ENCODE measurements at regions not wholly inside any gene's neighbourhood (a gene's known extent, or its start where the extent isn't known, plus 50 kb on each side); places are given as distances from the start of the nearest gene placed in this dataset.

DNA sequence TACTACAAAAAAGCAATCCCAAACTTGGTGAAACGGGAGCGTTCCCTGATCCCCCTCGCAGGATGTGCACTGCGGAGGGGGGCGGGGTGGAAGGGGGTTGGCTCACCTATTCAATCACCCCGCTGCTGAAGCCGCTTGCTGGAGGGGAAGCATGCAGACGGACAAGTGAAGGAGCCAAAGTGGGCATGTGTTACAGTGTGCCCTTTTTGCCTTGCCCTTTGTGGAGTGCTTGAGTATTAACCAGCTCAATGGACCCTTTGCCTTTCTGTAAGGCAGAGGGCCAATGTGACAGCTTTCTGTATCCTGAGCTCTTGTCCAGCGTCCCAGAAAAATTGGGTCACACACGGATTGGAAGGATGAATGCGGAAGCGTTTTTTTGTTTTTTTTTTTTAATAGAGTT is 348.9 kb upstream of the NPSR1 start:
- no peak for DNase-seq (ENCODE audit: low read depth)
- TF ChIP-seq, protein P1, sequence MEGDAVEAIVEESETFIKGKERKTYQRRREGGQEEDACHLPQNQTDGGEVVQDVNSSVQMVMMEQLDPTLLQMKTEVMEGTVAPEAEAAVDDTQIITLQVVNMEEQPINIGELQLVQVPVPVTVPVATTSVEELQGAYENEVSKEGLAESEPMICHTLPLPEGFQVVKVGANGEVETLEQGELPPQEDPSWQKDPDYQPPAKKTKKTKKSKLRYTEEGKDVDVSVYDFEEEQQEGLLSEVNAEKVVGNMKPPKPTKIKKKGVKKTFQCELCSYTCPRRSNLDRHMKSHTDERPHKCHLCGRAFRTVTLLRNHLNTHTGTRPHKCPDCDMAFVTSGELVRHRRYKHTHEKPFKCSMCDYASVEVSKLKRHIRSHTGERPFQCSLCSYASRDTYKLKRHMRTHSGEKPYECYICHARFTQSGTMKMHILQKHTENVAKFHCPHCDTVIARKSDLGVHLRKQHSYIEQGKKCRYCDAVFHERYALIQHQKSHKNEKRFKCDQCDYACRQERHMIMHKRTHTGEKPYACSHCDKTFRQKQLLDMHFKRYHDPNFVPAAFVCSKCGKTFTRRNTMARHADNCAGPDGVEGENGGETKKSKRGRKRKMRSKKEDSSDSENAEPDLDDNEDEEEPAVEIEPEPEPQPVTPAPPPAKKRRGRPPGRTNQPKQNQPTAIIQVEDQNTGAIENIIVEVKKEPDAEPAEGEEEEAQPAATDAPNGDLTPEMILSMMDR (conservative IDR thresholded peaks at IDR 0.05; ENCODE audit: control insufficient read depth, insufficient read depth, low read depth, low read length) = no peak
- H3K4me3 ChIP-seq (ENCODE audit: control insufficient read depth, low read depth, low read length) = no peak overlapping the region

DNA sequence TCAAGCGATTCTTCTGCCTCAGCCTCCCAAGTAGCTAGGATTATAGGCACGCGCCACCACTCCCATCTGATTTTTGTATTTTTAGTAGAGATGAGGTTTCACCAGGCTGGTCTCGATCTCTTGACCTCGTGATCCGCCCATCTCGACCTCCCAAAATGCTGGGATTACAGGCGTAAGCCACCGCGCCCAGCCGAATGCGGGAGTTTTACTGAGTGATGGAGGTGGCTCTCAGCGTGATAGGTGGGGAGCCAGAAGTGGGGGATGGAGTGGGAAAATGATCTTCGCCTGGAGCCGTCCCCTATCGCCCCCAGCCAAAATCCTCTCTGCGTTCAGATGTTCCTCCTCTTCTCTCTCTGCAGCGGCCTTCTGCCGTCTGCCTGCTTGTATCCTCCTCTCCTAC is 348.4 kb upstream of the NPSR1 start:
- TF ChIP-seq, protein P1 (conservative IDR thresholded peaks at IDR 0.05; ENCODE audit: control insufficient read depth, insufficient read depth, low read depth, low read length) = no peak
- H3K4me3 ChIP-seq (ENCODE audit: control insufficient read depth, low read depth, low read length) = no peak overlapping the region
- no peak for DNase-seq (ENCODE audit: low read depth)

DNA sequence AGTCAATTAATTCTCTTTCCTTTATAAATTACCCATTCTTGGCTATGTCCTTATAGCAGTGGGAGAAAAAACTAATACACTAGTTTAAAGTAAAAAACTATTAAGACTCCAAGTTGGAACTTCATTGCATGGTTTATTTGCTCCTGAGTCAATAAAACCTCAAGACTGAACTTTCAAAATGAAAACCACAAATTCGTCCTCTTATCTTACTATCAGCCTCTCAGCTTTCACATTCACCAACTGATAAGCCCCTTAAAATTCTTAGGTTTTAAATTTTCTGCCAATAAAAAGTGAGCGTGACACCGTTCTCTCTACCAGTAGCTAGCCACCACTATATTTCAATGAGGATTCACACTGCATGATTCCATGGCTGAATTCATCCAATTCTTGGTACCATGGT is 346.4 kb upstream of the NPSR1 start:
- TF ChIP-seq, protein P1 (conservative IDR thresholded peaks at IDR 0.05; ENCODE audit: control insufficient read depth, insufficient read depth, low read depth, low read length) = no peak
- DNase-seq (ENCODE audit: low read depth) = no peak
- H3K4me3 ChIP-seq (ENCODE audit: control insufficient read depth, low read depth, low read length) = no peak overlapping the region

DNA sequence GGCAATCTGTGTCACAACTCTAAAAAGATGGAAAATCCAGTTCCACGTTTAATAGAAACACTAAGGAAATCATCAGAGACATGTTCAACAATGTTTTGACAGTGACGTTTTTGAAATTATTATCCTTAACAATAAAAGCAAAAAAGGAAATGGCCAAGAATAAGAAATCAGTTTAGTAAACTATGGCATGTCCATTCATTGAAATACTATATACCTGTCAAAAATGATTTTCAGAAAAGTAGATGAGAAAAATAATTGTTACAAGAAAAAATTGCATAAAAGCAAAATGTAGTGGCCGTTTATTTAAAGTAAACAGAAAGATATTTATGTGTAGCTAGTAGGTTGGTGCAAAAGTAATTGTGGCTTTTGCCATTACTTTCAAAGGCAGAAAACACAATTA is 345.4 kb upstream of the NPSR1 start:
- DNase-seq (ENCODE audit: low read depth) = no peak
- no peak overlapping the region for H3K4me3 ChIP-seq (ENCODE audit: control insufficient read depth, low read depth, low read length)
- TF ChIP-seq, protein P1 (conservative IDR thresholded peaks at IDR 0.05; ENCODE audit: control insufficient read depth, insufficient read depth, low read depth, low read length) = no peak

DNA sequence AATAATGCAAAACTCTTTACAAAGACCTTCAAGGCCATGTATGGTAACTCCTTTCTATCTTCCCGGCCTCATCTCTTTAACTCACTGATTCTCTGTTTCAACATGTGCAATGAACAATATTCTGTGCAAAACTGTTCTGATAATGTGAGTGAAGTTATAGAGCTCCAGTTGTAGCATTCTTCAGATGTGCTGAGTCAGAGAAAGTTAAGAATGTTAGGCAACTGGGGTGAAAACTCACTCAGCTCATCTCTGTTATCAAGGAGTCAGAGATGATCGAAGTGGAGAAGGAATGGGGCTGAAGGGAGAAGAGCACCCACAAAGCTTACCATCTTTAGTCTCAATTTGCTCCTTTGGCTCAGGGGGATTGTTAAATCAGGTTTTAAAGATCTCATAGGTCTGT is 344.7 kb upstream of the NPSR1 start:
- DNase-seq (ENCODE audit: low read depth) = peak; percentile 23
- TF ChIP-seq, protein P1 (conservative IDR thresholded peaks at IDR 0.05; ENCODE audit: control insufficient read depth, insufficient read depth, low read depth, low read length) = no peak
- H3K4me3 ChIP-seq (ENCODE audit: control insufficient read depth, low read depth, low read length) = no peak overlapping the region

DNA sequence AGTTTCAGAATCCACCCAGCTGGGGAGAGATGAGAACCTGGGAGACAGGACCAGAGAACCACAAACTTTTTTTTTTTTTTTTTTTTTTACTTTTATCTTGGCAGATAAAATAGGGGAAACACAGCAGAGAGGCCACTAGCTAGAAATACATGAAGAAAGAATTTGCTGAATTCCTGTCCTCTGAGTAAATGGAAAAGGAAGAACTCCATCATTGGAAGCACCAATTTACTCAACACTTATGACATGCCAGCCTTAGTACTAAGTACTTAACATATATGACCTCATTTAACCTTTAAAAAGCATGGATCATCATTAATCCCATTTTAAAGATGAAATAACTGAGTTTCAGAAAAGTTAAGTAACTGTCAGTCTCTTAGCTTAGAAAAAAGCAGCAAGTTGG is 343.0 kb upstream of the NPSR1 start:
- DNase-seq (ENCODE audit: low read depth) = peak; percentile 82
- no peak overlapping the region for H3K4me3 ChIP-seq (ENCODE audit: control insufficient read depth, low read depth, low read length)
- TF ChIP-seq, protein P1 (conservative IDR thresholded peaks at IDR 0.05; ENCODE audit: control insufficient read depth, insufficient read depth, low read depth, low read length) = no peak

DNA sequence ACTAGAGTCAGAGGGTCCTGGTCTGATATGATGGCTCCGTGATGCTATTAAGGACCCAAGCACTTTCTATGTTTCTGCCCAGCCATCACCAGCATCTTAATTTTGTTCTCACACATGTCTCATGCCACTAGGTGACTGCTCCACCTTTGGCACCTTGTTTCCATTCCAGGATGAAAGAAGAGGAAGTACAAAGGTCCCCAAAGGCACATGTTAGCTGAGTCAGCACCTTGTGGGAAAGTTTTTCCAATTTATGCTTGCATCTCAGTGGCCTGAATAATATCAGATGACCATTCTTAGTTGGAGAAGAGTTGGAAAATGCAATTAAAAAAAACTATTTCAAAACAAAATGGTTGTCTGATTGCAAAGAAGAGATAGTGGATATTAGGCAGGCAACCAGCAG is 341.0 kb upstream of the NPSR1 start:
- DNase-seq (ENCODE audit: low read depth) = no peak
- no peak overlapping the region for H3K4me3 ChIP-seq (ENCODE audit: control insufficient read depth, low read depth, low read length)
- TF ChIP-seq, protein P1 (conservative IDR thresholded peaks at IDR 0.05; ENCODE audit: control insufficient read depth, insufficient read depth, low read depth, low read length) = no peak

All from fibroblast of mammary gland (primary cell).